HG02798 (cell line): ENCODE measurements at regions not wholly inside any gene's neighbourhood (a gene's known extent, or its start where the extent isn't known, plus 50 kb on each side); places are given as distances from the start of the nearest gene placed in this dataset.
"Not testable (repeated sequence)": the region's sequence is repeated elsewhere in the genome, so short reads cannot be mapped to it uniquely, and the experiment has no call there.

Source experiments
- ATAC-seq: cut with Tn5 transposase; IDR thresholded peaks from one replicate; pipeline ENCODE4 v1.9.1; 2021; ENCODE audit warnings: mild to moderate bottlenecking; ENCODE audit not compliant: unreplicated experiment, poor library complexity

DNA sequence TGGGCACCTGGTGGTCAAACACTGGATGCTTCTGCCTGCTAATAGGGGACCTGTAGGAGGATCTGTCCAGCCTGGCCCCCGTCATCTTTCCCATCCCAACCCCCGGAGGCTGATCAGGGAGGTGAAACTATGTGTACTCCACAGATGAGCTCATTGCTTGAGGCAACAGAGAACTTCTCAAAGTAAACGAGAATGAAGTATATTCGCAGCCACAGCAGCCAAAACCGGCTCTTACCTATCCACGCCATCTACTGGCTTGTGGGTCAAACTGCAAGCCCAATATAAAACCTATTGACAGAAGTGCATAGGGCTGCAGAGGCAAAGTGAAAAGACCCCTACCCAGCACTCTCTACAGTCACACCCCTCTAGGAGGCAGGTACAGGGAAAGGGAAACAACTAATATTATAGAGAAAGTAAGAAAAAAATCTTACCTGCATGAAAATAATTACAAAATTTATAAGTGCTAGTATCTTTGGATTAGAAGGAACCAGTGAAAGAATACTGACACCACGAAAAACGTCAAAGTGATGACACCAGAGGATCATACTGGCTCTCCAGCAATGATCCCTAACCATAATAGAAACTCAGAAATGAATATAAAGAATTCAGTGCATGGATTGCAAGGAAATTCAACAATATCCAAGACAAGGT lies 973.5 kb downstream of the ANKRD7 start:
- ATAC-seq: peak; percentile 97

DNA sequence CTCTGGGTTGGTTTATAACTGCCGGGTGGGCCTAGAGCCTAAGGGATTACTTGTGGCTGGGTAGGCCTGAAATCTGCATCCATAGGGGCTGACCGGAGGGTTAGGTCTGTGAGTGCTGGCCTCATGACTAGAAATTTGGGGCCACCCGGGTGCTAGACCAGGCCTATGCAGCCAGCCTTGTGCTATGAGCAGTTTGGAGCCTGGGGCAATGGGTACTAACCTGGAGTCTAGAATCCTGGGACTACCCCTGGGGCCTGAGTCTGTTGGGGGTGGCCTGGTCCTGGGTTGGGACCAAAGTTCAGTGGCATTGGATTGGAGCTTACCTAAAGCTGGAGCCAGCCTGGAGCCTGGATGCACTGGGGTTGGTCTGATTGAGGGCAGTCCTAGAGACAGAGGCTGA lies 995.2 kb downstream of the ANKRD7 start:
- no peak for ATAC-seq

DNA sequence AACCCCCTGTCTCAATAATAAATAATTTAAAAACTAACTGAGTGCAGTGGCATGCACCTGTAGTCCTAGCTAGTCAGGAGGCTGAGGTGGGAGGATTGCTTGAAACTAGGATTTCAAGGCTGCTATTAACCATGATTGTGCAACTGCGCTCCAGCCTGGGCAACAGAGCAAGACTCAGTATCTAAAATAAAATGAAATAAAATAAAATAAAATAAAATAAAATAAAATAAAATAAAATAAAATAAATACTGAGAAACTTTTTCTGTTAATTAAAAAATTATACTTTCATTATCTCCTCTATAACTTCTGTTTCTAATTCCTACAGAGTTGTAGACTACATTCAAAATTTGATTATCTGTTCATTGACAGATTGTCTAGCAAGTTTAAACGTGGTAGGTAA lies 999.4 kb downstream of the ANKRD7 start:
- ATAC-seq: no peak

DNA sequence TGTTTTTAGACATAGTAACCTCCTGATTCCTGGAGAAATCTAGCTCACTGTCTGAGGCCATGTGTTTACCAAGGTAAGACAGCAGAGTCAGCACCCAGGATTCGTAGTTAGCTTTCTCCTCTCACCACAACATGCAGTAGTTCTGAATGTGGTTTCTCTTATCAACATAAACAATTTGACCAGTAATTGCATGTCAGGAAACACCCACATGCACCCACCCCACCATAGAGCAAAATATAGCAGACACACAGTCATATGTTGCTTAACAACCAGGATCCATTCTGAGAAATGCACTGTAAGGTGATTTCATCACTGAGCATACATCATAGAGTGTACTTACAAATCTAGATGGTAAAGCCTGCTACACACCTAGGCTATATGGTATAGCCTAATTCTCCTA lies 1004.0 kb downstream of the ANKRD7 start:
- ATAC-seq: no peak

DNA sequence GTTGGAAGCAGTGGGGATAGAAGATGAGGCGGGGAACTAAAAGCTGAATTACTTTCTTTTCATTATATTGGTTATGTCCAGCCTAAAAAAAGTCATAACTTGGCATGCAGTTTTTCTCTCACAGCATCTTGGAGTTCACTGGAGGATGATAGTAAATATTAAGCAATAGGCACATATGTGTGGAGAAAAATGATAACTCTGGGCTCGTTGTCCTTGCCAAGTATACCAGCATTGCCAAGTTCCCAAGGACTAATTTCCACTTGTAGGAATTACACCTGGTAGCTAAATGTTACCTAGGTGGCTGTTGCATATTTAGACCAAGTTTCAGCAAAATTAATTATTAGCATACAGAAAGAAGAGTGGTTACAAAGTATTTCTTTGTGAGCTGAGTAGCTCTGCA lies 1007.6 kb downstream of the ANKRD7 start:
- no peak for ATAC-seq

DNA sequence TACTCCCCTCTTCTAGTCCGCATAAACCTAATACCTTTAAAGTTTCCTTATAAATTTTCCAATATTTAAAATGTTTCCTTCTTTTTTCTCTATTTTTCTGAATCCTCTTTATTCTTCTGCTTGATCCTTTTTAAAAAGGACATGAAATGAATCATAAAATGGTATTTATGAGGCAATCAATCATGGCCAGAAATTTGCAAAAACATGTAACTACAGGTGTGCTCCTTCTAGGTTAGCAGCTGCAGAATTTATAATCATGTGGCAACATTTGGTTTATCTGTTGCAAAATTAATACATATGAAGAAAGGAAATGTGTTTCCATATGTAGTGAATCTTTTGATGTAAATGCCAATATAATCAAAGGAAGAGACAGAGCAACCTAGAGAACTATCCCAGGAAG lies 1008.5 kb downstream of the ANKRD7 start:
- no peak for ATAC-seq

DNA sequence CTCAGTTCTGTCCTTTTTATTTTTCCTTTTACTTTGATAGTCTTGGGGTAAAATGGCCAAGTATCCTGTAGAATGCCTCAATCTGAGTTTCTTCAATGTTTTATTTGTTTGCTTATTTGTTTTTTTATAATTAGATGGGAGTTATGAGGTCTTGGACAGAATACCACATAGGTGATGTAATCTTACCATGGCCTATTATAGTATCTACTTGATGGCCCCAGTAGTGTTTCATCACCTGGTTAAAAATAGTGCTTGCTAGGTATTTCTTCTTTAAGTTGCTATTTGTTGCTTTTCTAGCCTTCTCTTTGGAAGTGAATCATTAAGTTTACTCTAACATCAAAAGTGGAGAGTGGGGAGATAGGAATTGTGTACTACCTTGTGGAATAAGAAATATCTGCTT lies 1020.0 kb upstream of the KCND2 start:
- ATAC-seq: no peak

DNA sequence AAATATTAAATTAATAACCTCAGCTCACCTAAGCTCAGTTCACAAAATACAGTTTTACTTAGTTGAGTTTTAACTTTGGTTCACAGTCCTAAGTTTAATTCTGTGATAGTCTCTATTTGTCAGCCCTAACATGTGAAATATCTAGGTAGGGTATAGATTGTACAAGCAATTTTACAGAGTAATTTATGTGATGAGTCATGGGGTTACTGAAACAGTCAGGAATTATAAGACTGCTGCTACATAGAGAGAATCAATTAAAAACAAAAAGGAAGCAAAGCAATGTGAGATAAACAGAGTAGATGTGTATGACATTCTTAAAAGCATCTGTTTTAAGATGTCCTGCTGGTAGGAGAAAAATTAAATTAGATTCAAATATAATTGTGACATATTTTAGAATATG lies 1018.2 kb upstream of the KCND2 start:
- ATAC-seq: no peak

DNA sequence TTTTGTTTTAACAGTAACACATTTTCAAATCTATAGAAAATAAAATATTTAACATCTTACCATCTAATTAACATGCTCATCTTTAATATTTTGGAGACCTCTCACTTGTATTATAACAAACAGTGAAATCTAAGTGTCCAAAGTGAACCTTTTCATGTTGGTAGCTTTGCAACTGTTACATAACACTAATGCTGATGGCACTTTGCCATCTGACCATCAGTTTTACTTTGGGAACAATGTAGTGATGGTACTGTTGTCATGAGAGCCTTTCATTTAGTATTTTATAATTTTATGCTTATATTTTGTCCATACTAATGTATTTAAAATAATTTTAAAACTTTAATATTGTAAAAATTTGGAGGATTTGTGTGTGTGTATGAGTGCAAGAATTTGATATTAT lies 1017.0 kb upstream of the KCND2 start:
- ATAC-seq: no peak

DNA sequence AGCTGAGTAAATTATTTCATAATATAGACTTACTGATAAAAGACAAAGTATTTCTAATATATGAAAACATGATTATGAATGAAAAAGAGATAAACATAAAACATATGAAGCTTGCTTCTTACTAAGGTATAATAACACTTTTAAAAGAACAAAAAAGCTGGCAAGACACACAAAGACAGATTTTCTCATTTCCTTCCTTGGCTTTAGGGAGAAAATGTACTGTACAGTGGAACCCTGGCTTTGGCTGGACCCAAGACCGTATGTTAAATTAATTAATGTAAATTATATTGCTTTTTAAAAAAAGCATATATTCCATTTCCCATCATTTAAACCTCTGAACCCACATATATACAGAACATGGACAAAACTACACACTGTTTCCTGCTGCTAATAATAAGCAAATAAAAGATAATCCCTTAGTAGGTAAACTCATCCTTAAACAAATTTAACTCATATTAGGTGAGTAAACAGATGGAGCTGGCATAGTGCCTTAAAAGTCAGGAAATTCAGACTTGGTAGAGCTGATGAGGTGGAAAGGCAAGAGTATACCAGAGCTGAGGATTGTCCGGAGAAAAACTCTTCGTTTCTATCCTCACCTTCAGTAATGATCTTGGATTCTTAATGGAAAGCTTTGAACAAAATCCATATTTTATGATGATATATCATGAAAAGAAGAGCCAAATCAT lies 1016.4 kb upstream of the KCND2 start:
- ATAC-seq: no peak

DNA sequence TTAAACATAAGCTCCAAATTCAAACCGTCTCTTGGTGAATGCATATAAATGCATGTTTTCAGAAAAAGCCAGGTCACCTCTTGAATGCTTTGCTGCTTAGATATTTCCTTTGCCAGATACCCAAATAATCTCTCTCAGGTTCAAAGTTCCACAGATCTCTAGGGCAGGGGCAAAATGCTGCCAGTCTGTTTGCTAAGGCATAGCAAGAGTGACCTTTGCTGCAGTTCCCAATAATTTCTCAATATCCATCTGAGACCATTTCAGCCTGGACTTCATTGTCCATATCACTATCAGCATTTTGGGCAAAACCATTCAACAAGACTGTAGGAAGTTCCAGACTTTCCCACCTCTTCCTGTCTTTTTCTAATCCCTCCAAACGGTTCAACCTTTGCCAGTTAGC lies 1006.2 kb upstream of the KCND2 start:
- ATAC-seq: not testable (repeated sequence)

DNA sequence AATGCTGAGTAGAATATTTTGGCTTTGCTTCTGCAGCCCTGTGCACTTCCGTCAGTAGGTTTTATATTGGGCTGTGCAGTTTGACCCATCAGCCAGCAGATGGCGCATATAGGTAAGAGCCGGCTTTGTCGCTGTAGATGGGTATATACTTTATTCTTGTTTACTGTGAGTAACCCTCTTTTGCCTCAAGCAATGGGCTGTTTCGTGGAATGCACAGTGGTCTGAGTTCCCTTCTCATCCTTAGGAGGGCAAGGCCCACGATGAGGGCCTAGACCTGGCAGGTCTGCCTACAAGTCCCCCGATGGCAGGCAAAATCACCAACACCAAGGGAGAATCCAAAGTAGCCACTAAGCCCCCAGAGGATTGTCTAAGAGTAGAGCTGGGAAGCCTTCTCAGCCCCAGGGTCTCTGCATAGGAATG lies 1002.9 kb upstream of the KCND2 start:
- peak; percentile 97 for ATAC-seq

DNA sequence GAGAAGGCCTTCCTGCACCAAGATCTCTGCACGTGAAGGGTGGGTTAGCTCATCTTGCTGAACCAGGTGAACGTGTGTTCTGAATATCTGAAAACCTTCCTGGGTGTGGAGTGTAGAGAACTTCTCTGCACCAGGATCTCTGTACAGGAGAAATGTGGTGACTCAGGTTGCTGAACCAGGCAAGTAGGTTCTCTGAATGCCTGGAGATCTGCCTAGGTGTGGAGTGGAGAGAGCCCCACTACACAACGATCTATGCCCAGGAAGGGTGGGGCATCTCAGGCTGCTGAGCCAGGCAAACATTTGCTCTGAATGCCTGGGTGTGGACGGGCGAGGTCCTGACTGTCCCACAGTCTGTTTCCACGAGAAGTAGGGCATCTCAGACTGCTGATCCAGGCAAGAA lies 1002.3 kb upstream of the KCND2 start:
- ATAC-seq: no peak

DNA sequence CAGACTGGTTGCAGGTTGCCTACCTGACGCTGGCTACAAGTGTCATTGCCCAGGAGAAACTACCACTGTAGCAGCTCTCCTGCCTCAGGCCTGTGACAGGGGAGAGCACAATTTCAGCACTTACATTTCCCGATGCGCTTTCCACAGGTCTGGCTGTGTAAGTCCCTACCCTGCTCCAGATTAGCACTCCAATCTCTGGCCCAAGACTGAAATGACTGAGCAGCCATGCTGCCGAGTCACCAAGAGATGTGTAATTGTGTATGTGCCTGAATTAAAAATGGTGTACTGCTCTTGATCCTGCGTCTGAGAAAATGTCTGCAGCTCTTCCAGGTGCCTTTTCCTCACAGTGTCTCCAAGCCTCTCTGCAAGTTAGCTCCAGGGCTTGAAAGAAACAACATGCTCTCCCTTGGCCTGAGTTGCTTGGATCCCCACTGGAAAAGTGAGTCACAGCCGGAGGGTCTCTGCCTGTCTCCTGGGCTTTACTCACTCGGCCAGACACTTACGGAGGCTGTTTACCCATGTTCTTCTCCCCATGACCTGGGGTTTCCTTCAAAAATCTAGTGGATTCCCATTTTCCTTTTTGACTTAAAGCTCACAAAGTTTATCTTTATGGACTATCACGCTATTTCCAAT lies 1001.7 kb upstream of the KCND2 start:
- no peak for ATAC-seq

DNA sequence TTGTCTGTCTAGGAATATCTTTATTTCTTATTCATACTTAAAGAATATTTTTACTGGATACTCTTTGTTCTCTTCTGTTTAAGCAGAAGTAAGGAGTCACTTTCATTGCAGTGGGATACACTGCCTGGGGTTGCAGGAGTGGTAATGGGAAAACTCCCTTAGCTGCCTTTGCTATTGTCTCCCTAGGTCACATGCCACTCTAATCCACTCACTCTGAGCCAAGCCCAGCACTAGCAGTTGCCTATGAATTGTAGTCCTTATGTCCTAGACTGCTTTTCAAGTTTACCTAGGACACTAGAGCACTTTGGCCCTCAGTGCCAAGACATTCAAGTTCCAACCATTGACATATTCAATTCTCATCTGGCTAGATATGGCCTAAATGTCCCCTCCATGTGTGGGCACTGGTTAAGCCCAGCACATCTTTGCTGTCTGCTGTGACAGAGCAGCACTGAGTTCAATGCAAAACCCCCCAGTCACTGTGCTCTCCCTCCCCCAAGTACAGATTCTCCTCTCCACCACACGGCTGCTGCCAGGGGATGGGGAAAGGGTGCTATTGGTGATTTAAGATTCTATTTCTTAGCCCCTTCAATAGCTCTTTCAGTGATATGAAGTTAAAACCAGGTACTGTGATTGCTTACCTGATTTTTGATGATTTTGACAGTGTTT lies 991.7 kb upstream of the KCND2 start:
- ATAC-seq: no peak

DNA sequence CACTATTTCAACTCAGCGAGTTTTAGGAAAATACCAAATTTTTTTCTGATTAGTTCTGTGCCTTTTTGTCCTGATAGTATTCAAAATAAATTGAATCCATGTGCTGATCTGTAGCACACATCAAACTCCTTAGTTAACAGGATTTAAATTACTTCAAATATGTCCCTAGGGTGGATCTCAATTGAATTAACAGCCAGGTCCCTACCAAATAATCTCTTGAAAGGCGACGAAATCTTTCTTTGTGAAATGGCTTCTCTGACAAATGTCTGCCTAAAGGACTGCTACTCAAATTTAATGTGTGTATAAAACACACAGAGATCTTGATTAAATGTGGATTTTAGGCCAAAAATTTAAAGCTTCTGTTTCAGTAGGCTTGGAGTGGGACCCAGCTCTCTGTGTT lies 989.6 kb upstream of the KCND2 start:
- ATAC-seq: no peak

DNA sequence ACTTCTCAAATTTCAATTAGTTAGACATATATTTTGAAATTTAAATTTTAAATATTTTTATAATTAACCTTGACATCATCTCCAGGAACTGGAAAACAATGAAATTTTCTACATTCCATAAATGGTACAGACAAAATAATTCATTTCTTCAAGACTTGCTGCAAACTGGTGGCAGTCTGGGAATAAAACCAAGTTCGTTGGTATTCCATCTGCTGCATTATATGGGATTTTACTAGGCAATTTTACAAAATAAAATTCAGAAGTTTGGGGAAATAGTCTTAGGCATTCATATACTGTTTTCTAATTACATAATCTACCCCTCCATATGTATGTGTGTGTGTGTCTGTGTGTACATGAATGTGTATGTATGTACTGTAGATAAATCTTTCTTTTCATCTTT lies 984.6 kb upstream of the KCND2 start:
- ATAC-seq: no peak

DNA sequence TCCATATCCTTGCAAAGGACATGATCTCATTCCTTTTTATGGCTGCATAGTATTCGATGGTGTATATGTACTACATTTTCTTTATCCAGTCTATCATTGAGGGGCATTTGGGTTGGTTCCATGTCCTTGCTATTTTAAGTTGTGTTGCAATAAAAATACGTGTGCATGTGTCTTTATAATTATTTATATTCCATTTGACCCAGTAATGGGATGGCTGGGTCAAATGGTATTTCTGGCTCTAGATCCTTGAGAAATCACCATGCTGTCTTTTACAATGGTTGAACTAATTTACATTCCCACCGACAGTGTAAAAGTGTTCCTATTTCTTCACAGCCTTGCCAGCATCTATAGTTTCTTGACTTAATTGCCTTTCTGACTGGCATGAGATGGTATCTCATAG lies 972.6 kb upstream of the KCND2 start:
- ATAC-seq: not testable (repeated sequence)

DNA sequence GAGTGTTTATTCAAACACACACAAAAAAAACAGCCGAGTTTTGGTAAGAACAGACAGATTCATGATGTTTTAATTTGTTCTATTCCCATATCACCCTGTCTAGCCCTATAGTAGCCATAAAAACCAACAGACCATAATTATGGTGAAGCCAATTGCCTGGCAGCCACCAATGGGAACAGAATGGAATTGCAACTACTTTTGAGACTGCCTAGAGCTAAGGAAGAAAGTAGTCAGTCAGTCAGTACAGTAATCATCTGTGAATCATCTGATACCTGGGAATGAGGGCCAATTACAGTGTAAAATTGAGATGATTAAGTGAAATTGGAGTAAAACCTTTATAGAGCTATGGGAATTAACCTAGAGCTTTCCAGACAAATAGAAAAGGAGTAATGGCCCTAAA lies 952.7 kb upstream of the KCND2 start:
- ATAC-seq: no peak

DNA sequence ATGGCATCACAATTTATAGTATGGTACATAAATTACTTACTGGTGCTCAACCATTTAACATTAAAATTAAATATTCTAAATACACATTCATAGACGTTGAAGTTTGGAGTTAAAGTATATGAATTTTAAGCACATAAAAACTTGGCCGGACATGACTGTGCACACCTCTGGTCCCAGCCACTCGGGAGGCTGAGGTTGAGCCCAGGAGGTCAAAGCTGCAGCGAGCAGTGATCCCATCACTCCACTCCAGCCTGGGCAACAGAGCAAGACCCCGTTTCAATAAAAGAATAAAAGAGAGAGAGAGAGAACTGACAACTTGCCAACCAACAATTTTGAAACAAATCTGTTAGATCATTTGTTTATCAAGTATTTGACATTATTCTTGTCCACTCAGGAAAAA lies 943.3 kb upstream of the KCND2 start:
- ATAC-seq: no peak

DNA sequence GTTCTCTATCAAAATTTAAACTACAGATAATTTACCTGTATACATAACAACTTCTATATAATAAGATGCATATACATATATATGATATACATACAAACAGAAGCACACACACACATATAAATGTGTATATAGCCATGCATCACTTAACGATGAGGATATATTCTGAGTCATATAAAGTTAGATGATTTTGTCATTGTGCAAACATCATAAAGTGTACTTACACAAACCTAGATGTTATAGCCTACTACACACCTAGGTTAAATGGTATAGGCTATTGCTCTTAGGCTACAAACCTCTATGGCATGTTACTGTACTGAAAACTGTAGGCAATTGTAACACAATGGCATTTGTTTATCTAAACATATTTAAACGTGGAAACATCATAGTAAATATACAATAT lies 937.6 kb upstream of the KCND2 start:
- no peak for ATAC-seq
